Effector CD8-positive, alpha-beta T cell (primary cell): ENCODE measurements at regions not wholly inside any gene's neighbourhood (a gene's known extent, or its start where the extent isn't known, plus 50 kb on each side); places are given as distances from the start of the nearest gene placed in this dataset.

Experiments used
- DNase-seq: peaks from one replicate; lab custom pipeline; 2025; lab: John Stamatoyannopoulos, UW

DNA sequence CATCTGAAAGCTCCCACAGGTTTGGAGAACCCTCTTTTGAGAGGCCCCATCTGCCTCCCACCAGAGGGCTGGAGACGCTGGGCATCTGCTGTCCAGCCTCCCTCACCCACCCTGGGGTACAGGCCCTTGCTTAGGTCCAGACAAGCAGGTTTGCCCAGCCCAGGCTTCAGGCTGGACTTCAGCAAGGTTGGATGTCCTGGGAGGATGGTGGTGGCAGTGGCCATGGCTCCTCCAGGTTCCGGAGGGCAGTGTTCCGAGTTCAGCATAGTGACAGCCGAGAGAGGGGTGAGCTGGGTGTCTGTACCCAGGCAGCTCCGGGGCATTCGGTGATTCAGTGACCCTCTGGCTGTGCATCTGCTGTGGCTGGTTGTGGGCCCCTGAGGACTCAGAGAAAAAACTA lies 58.2 kb upstream of the HDAC4 start:
- DNase-seq = no peak

DNA sequence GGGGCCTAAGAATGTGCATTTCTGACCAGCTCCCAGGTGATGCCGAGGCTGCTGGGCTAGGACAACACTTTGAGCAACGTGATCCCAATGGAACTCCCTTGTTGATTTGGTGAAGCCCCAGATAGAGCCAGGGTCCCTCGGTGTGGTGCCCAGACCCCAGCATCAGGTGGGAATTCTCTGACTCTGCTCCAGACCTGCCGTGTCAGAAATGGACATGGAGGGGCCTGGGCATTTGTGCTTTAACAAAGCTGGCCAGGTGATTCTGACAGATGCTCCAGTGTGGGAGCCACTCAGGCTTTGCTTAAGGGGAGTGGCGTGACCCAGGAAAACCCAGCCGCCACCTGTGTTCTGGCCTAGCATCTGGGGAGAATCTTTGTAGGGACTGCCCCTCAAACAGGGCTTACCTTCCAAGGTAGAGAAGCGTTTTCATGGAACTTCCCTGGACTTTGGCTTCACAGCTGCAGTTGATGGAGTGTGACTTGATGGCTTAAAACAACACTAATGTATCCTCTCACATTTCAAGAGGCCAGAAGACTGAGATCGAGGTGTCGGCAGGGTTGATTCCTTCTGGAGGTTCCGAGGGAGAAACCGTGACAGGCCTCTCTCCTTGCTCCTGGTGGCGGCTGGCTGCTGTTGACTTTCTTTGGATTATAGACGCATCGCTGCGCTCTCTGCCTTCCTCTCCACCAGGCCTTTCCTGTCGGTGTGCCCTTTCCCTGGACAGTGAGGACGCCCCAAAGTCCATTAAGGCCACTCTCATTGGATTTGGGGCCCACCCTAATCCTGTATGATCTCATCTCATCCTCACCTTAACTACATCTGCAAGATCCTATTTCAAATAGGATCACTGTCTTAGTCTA lies 57.0 kb upstream of the HDAC4 start:
- no peak for DNase-seq

DNA sequence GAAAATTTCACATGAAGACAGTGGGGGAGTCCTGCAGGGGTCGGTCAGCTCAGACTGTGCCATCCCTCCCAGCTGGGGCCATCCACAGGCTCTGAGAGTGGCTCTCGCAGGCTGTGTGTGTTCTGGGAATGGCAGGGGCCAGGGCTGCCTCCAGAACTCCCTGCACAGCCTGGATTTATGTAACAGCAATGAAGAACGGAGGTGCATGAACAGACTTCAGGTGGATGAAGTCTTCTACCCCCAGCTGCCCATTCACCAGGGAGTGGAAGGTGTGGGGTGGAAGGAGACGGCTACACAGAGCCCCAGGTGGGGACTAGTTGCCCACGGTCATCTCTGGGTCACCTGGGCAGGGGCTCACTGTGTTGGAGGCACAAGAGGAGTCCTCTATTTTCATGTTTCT lies 56.1 kb upstream of the HDAC4 start:
- DNase-seq = no peak

DNA sequence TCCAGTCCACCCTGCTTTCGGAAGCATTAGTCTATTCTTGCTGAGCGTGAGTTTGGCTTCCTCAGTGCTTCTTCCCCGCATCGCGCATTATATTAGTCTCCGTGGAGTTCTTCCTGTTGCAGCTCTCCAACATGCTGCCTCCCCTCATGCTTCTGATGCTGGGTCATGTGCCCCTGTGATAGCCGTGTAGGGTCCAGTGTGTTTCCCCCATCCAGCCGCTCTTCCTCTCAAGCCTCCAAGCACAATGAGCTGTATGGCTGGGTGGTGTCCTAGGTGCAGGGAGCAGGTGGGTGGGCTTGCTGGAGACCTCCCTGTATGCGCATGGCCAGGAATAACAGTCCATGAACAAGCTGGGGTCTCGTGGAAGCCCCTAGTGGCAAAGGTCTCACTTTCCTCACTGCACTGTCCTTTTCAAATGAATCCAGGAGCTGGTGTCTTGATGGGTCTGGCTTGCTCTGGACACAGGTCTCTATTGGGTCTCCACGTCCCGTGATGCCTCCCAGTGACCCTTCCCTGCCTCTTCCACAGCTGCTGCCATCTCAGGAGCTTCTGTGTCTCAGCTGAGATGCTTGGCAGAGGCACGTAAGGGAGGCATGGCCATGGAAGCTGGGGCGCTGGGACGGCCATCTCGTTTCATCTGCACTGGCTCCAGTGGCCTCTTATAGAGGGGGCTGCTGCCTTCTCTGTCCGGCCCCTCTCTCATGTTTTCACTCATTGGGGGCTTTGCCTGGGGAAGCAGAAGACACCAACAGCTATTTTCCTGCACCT lies 54.8 kb upstream of the HDAC4 start:
- DNase-seq = no peak

DNA sequence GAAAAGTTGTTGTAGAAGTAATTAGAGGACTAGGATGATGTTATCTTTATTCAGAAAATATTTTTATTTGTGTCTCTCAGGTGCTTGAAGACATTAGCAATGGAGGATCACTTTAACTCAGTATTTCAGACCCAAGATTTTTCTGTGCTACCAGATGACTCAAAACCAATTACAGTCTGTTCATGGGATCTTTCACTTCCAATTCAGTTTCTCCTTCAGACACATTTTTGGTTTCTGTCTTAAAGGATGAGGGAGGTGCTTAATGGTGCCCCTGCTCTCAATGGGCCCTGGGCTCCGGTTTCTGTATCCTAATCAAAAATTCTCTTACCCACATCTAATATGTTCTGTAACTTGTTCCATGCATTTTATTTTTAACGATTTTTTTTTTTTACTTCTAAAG lies 53.7 kb upstream of the HDAC4 start:
- DNase-seq = no peak
